ENCODE measurements at regions not wholly inside any gene's neighbourhood (a gene's known extent, or its start where the extent isn't known, plus 50 kb on each side); places are given as distances from the start of the nearest gene placed in this dataset.

DNA sequence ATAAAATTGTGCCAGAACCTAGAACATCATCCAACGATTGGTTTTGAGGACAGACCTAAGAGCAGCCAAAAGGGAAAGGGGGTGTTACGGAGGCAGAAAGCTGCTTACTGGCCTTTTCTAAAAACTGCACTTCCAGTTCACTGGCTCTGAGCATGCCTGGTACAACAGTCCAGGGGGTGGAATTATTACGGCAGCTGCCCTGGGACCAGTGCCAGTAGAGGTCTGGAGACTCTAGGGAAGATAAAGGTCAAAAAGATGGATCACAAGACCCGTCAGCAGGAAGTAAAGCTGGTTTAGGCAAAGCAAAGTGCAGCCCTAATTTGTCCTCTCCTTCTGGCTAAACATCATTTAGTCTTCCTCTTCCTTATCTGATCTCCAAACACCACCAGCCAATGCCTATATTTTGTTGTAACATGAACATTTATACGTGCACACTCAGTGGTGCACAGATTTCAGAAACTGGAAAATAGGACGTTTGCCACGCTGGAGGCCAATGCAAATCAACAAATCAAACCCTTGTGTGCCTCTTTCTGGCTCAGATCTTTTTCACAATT lies 216.4 kb upstream of the DPP6 start:
- no peak for DNase-seq (ENCODE audit: low spot score)

DNA sequence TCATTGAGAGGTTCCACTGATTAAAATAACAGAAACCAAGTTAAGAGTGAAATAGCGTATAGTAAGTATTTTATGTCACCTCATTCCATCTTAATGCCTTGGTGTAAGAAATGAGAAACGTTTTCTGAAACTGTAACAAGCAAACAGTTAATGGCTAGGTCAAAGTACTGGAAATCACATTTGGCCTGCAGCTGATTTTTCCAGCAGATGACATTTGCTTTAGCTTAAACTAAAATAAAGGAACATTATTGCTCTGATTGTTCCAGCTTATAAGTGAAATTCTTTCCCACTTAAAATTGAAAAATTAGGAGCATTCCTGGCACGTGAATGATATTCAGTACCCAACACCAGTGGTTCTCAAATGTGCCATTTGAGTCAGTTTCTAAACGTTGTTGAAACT lies 213.6 kb upstream of the DPP6 start:
- DNase-seq (ENCODE audit: low spot score), result no peak

DNA sequence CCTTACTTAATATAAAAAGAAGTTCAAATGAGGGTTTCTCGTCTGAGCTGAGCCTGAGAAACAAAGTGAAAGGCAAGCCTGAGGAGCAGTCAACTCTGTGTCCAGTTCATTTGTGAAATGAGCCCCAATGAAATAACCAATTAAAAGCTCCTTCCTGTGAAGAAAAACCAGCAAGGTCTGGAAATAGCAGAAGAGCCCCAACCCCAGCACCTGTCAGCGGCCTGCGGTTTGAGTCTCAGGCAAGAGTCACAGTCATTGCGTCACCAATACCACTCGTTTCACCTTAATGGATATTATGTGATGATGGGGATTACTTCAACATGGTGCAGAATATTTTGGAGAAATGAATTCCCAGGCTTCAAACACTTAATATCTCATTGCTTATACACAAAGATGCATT lies 211.3 kb upstream of the DPP6 start:
- DNase-seq (ENCODE audit: low spot score), result no peak

DNA sequence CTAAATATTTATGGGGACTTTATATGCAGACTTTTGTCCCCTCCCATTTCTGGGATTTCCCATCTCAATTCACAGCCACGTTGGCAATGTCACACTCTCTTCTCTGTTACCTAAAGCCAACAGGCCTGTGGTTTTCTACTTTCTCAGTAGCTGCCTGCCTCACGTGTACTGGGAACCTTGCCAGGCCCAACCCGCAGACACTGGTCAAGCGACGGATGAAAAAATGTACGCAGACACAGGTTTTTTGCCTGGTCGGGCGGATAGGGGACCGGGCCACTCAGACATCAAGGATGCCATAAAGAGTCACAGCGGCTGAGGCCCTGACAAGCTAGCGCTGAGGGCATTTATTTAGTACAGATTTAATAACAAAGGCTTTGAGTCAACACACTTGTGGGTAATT lies 204.4 kb upstream of the DPP6 start:
- DNase-seq (ENCODE audit: low spot score), result no peak

DNA sequence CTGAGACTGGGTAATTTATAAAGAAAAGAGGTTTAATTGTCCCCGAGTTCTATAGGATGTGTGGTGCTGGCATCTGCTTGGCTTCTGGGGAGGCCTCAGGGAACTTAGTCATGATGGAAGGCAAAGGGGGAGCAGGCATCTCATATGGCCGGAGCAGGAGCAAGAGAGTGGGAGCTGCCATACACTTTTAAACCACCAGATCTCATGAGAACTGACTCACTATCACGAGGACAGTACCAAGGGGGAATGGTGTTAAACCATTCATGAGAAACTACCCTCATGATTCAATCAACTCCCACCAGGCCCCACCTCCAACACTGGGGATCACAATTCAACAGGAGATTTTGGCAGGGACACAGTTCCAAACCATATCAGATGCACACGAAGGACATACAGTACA lies 199.9 kb upstream of the DPP6 start:
- no peak for DNase-seq (ENCODE audit: low spot score)

DNA sequence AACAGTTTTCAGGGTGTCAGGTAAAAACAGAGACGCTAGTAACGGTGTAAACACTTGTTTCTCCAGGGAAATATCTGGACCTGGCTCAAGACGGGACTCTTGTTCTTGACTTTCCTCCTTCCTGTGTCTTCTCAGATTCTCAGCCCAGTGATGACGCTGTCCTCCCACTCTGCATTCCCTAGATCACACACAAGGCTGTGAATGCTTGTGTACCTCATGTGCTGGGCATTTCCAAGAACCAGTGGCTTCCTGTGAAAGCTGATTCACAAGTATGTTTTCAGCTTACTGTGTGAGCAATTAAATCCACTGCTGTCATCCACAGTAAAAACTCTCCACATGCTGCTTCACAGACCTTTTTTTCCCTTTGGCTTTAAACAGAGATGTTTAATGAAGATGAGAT lies 193.8 kb upstream of the DPP6 start:
- no peak for DNase-seq (ENCODE audit: low spot score)

DNA sequence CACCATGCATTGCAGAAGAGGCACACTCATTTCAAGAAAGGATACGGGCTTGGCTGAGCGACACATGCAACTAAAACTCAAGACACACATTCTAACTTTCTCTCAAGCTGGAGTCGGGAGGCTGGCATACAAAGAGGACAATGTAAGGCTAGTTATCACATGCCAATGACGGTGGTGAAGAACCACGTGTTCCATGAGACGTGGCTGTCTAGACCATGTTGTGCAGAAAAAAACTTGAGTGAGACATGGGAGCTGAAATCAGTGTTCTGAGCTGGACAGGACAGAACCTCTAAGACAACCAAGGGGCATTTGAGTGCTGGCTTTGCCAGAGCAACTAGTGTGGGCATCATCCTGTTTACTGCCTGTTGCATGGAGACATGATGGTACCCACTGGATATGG lies 193.0 kb upstream of the DPP6 start:
- DNase-seq (ENCODE audit: low spot score), result no peak

DNA sequence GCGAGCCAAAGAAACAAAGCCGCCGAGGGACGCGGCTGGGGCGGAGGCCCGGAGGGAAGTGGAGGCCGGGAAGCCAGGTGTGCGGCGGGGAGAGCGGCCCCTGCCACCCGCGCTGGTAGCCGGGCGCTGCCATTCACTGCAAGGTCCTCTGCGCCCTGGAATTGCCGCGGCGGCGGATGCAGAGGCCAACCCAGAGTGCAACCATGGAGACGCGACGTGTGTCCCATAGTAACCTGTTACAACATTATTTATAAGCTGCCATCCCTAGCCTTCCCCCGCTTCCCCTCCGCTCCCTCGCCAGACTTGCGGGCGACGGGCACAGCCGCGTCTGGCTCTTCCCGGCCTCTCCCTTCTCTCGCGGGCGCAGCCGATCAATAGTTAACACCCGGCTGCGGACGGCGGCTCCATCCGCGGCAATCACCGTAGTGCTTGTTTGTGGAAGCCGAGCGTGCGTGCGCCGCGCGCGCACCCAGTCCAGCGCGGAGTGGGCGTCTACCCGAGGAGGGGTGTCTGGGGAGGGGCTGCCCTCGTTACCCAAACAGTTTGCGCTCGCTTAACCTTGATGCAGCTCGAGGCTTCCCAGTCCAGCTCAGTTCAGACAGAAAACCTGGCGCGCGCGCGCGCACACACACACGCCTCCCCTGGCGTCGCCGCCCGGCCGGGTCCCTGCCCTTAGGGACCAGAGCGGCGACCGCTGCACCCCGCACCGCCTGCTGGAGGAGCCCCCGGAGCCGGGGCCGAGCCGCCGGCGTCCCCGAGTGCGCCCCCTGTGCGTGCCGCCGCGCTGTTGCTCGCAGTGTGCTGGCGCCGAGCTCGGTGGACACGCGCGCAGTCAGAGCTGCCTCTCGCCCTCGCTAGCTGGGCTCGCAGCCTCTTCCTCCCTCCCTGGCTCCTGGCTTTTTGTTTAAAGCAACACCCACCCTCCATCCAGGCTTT lies 165.4 kb upstream of the DPP6 start:
- peak; percentile 18 for DNase-seq (ENCODE audit: low spot score)

DNA sequence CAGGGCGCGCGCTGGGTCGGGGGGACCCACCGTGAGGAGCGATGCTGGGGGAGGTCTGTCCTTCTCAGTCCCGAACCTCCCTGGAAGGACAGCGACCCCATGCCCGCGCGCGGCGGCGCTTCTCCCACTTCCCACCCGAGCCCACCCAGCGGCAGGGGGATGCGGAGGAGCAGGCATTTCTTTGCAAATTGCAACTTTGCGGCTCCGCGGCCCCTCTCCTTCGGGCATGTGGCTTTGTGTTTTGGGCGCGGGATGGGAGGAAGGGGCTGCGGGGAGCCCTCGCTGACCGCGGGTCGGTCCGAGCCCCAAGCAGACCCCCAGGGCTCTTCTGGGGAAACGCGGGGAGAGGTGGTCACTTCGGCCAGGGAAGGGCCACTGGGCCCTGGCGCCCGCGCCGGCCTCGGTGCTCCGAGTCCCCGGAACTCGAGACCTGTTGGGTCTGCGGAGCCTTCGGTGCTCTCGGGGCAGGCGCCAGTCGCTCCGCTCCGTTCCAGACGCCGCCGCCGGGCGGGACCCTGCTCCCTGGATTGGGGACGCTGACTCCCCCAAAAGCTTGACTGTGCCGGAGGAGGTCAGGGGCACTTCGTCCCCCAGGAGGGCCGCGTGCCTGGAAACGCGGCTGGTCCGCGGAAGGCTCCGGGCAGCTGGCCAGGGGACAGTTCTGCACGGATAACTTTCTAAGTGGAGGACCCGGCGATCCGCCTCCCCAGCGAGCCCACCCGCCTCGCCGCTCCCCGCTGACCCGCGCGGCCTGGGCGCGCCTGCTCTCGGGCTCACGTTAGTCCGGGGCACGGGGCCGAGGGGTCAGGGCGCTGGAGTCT lies 164.2 kb upstream of the DPP6 start:
- DNase-seq (ENCODE audit: low spot score), result no peak

DNA sequence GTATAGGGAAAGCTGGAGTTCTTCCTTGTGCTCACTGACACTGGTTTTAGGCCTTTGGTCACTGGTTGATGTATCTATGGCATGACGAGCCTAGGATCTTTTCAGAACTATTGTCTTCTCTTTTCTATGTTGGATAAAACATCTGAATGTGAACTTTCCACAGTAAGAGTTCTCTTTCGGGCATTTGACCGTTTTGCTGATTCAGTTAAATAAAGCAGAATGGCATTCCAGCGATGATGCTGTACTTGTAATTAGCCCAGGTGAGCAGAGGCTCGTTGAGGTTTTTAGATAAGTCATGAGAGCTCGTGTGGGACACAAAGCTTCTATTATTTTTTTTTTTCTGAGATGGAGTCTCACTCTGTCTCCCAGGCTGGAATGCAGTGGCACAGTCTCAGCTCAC lies 160.2 kb upstream of the DPP6 start:
- no peak for DNase-seq (ENCODE audit: low spot score)

DNA sequence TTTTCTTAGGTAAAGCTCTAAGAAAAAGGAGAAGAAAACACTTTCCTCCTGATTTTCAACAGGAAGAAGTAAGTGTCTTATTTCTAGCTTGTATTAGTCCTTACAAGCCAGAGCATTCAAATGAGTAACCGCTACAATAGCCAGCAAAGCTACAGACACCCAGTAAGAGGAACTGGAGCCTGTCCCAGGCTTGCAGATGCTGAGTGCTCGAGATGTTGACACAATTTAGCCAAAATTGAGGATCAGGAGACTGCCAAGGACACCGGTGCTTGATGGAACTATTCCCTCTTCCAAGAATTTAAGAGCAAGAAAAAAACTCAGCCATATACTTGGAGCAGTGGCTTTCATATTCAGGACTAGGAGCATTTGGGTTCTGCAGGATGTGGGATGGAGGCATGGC lies 149.3 kb upstream of the DPP6 start:
- peak; percentile 55 for DNase-seq (ENCODE audit: low spot score)

DNA sequence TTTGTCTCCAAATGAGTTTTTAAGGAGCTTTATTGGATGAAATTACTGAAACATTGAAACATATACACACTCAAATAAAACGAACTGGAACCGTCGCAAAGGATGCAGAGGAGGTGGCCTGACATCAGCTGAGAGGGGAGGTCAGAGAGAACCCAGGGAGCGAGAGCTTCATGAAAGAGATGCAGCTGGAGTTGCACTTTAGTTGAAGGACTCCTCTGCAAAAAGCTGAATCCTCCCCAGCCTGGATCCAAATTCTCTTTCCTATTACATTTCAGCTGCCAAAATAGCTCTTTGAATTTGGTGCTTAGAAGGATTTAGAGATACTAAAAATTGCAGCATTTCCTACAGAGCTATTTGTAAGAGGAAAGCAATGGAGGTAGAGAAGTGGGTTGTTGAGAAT lies 140.0 kb upstream of the DPP6 start:
- DNase-seq (ENCODE audit: low spot score), result no peak

DNA sequence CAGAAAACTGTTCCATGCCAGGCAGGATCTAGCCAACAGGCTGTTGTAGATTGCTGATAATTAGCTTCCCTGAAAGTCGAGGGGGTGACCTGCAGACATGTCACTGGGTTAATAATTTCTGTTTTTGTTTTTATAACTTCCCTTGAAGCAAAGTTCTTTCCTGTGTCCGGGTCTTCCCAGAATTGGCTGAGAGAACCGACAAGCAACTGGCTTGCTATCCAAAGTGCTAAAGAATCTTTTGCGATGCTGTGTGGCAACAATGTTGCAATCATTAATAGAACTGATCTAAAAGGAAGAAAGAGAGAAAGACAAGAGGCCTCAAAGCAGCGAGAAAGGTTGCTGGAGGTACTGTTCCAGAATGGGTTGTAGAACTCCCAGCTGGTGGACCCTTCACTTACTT lies 132.1 kb upstream of the DPP6 start:
- no peak for DNase-seq (ENCODE audit: low spot score)

DNA sequence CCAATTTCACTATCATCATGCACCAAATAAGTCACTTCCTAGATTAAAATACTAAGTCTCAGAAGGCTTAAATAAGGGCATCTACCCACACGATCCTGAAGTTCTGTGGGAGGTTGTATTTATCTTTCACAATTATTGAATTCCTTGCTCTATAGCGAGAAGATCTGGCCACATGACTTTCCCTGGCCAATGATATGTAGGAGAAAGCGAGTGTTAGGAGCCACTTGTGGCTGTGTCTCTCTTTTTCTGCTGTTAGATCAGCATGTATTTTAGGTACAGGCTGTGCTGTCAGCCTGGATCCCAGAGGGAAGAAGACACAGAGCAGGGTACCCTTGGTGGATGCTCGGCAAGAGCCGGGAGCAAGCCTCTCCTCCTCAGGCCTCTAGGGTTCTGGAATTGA lies 131.3 kb upstream of the DPP6 start:
- DNase-seq (ENCODE audit: low spot score), result no peak

DNA sequence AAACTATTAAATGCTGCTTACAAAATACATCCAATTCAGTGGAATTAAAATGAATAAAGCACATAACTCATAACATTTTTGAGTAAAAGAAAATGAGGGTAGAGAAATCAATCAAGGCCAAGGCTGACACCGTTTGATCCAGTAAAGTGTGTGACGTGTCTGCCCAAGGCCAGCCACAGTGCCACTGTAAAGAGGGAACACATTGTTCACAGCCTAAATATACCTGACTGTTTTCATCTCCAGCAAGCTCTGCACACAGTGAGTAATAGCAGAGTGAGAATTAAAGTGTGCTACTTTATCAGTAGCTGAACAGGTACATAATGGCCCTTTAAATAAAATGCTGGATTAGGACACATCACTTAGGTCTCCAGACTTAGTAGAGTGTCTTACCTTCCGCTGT lies 130.8 kb upstream of the DPP6 start:
- no peak for DNase-seq (ENCODE audit: low spot score)

DNA sequence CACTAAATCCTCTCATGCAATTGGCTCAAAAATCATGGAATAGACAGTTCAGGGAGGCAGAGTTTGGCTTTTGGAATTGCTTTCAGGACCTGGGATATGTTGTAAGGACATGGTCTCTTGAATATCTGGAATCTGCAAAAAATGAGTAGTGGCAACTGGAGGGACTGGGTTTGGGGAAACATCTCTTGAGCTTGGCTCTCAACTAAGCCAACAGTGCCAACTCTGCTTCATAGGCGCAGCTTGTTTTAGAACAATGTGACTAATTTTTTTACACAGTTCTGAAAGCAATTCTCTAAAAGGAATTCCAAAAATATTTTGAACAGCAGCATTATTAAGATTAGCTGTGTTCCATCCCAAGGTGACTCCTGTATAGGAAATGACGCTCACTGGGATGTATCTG lies 121.5 kb upstream of the DPP6 start:
- DNase-seq (ENCODE audit: low spot score), result no peak

DNA sequence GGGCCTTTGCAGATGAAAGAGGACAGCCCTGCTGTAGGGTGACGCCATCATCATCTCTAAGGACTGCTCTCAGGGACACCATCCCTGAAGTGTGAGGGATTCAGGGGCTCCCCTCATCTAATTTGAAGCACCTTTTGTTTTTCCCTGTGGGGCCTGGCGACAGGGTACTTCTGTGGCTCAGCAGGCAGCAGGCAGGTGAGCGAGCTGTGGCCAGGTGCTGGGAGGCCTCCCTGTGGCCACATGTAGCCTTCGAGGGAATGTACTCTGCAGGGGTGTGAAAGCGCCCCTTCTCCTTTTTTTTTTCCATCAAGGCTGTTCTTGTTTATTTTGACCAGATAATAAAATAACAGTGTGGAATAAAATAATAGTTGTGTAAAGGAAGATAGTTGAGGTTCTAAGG lies 118.2 kb upstream of the DPP6 start:
- DNase-seq (ENCODE audit: low spot score), result no peak

DNA sequence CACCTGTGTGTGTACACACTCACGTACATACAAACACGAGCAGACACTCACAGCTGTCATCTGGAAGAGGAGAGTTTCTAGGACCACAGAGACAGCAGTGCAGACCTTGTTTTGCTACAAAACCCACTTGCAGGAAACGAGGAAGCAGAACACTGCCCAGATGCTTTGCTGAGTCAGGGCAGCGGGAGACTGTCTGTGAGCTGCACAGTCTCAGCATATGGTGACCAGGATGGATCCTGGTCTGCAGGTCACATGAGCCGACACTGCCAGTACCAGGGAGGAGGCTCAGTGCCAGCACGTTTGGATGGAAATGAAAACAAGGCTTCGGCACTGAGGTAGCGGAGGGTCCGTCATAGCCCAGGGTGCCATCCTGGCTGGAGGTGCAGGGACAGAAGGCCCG lies 117.6 kb upstream of the DPP6 start:
- DNase-seq (ENCODE audit: low spot score), result no peak

DNA sequence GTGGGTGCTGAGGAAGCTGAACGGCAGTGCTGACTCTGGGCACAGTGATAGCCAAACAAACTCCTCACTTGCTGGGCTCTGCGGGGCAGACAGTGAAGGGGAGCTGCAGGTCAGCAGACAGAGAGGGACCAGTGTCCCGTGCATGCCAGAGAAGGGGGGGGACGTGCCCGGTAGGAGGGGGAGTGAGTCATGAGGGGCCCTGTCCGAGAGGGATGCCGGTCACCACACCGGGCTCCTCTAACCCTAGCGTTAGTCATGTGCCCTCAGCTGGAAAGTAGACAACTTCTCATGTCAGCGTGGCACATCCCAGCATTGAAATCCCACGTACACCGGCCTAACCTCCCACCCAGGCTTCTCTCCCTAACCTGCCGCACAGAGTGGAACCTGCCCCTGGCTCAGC lies 117.1 kb upstream of the DPP6 start:
- DNase-seq (ENCODE audit: low spot score), result no peak

DNA sequence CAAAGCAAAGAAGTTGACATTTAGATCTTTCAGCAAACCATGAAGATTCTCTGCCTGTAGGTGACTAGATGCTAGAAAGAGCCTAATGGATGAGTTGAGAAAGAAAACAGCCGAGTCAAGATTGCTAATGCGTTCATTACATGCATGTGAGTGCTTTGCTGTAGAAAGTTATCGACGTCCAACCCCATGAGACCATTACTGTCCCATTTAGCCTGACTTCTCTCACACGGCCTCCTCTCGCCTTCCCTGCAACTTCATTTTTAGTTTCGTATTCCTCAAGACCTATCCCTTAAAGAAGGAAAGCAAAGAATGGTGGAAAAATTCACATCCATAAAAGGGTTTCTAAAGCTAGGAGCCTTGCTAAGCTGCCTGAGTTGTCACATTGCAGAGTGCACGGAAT lies 113.7 kb upstream of the DPP6 start:
- DNase-seq (ENCODE audit: low spot score), result no peak

DNA sequence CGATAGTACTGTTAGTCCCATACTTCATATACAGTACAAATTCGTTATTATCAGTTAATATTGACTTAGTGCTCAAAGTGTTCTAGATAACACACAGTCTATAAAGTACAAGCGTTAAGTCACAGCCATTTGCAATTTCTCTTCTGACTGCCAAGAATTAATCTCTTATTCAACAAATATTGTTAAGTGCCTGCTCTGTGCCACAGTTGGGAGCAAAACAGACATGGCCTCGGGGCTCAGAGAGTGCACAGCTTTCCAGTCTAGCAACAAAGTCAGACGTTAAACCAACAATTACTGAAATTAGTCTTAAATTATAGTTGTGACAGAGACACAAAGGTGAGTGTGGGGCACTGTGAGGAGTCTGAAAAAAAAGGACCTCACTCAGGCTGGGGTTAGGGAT lies 113.0 kb upstream of the DPP6 start:
- no peak for DNase-seq (ENCODE audit: low spot score)

DNA sequence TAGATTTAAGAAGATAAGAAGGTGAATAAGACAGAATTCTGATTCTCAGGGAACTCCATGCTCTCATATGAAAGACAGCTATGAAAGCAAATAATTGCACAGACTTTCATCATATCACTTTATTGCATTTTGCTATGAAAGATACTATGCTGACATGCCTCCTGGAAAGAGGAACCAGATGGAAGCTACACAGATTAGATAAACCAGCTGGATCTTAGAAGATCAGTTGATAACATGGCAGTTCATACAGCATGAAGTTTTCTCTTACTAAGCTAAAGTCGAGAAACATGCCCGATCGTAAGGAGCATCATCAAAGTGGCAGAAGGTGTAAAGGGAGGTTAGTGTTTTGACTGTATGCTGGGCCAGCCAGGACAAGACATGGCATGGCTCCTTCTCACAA lies 112.5 kb upstream of the DPP6 start:
- no peak for DNase-seq (ENCODE audit: low spot score)

DNA sequence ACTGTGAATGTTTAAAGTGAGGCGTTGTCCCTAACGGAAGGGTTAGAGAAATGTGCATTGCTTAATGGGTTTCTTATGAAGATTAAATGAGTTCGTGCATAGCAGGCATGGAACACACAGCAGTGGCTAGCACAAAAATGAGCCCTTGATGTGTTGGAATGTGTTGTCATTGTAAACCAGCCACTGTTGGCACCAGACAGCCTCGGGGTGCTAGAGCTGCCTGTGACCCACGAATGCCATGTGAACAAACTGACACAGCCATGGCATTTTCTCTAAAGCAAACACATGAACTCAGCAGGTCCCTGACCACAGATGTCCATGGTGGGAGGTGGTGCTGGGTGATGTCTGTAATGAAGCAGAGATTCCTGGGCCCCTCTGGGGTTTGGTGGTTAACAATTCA lies 111.1 kb upstream of the DPP6 start:
- DNase-seq (ENCODE audit: low spot score), result no peak
